HG03280 (cell line): ENCODE measurements at regions not wholly inside any gene's neighbourhood (a gene's known extent, or its start where the extent isn't known, plus 50 kb on each side); places are given as distances from the start of the nearest gene placed in this dataset.
"Not testable (repeated sequence)": the region's sequence is repeated elsewhere in the genome, so short reads cannot be mapped to it uniquely, and the experiment has no call there.

Experiments used
- ATAC-seq: cut with Tn5 transposase; IDR thresholded peaks from one replicate; pipeline ENCODE4 v1.9.1; 2021; ENCODE audit warnings: mild to moderate bottlenecking, moderate library complexity; ENCODE audit not compliant: unreplicated experiment

DNA sequence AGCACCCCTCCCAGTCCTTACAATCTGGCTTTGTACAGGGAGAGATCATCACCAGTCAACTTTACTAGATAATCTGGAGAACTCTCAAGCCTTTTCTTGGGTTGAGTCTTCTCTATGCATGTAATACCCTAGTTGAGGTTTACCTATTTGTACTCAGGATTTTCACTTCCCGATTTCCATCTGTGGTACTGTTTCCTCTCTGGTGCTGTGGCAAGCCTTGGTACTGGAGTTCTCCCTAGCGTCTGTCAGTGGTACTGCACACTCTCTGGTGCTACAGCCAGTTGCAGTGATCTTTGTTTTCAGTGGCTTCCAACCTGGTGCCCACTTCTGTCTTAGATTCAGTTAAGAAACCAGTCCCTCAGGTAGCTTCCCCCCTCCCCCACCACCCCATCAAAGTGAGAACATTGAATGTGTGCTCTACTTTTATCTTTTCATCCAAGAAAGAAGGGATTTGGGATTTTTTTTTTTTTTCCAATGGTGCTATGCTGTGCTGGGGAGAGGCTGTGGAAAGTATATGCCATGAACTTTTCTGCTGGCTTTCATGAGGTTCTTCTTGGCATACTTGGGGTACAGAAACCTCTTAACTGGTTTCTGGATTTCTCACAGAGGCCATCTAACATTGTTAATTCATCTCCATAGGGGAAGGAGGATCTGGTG, 69.4 kb upstream of the EVL start:
- ATAC-seq: peak; percentile 98

- no peak for ATAC-seq
These were observed 68.2 kb upstream of the EVL start for GRCh38 chr14:99996951-99997571.

GRCh38 chr14:100000398-100000797, 64.8 kb upstream of the EVL start:
- ATAC-seq: not testable (repeated sequence)

GRCh38 chr14:100004392-100004791, 60.8 kb upstream of the EVL start:
- ATAC-seq: no peak

GRCh38 chr14:100007254-100007653, 58.0 kb upstream of the EVL start:
- no peak for ATAC-seq

DNA sequence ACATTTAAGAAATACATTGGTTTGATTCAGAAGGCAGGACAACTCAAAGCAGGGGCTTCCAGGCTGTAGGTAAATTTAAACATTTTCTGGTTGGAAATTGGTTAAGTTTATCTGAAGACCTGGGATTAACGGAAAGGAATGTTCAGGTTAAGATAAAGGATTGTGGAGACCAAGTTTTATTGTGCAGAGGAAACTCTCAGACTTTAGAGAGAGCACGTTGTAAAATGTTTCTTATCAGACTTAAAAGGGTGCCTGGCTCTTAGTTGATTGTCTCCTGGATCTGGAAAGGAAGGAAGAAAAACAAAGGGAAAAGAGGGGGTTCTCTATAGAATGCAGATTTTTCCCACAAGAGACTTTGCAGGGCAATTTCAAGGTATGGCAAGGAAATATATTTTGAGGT, 55.4 kb upstream of the EVL start:
- ATAC-seq: not testable (repeated sequence)

GRCh38 chr14:100010679-100011078, 54.5 kb upstream of the EVL start:
- no peak for ATAC-seq

- ATAC-seq: no peak
These were observed 53.4 kb upstream of the EVL start for GRCh38 chr14:100011628-100012325.

DNA sequence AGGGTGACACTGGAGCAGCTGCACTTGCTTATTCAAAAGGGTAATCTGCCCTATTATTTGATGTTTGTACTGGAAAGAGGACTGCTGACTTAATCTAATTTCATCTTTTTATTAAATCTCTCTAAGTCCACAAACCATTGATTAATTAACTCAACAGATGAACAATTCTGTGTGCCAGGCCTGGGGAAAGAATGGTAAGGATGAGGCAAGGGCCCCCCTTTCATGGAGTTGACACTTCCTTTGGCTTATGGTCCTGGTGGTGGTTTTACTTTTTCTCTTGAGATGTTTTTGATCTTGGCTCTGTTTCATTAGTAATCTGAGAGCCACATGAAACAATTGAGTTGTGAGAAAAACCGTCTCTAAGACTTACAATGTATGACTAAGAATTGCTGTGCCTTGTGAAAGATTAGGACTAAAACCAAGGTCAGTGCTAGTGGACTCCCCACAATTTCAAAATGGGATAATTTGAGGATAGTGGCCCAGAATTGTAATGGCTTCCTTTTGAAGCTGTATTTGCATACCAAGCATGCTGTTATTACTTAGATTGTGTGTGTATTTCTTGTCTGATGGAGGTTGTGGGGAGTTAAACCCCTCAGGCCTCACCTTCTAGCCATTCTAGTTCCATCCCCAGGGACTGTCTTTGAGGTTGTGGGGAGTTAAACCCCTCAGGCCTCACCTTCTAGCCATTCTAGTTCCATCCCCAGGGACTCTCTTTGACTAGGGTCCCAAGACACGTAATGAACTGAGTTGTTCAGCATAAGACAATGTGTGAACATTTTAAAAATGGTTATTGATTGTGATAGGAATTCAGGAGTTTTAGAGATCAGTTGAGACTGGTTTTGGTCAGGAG, 52.5 kb upstream of the EVL start:
- ATAC-seq: no peak

- no peak for ATAC-seq
These were observed 50.0 kb upstream of the EVL start for GRCh38 chr14:100015251-100015655.
